NCI-H2227 treated with DMSO at 0.1 percent for 48 hours (cell line): ENCODE measurements at regions not wholly inside any gene's neighbourhood (a gene's known extent, or its start where the extent isn't known, plus 50 kb on each side); places are given as distances from the start of the nearest gene placed in this dataset.
"Not testable (repeated sequence)": the region's sequence is repeated elsewhere in the genome, so short reads cannot be mapped to it uniquely, and the experiment has no call there.

Experiments used
- DNase-seq: peaks from one replicate; lab custom pipeline; 2025; lab: John Stamatoyannopoulos, UW

DNA sequence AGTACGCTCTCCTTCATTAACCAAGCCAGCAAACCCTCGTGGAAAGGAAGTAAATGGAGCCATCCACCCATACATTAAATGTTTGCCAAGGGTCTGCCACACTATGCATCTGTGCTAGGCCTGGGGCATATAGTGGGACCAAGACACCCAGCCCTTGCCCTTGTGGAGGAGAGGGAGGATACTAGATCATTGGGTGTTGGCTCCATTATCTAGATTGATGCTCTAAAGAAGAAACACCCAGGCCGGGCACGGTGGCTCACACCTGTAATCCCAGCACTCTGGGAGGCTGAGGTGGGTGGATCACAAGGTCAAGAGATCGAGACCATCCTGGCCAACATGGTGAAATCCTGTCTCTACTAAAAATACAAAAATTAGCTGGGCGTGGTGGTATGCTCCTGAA, 193.3 kb upstream of the CDH5 start:
- DNase-seq = not testable (repeated sequence)

DNA sequence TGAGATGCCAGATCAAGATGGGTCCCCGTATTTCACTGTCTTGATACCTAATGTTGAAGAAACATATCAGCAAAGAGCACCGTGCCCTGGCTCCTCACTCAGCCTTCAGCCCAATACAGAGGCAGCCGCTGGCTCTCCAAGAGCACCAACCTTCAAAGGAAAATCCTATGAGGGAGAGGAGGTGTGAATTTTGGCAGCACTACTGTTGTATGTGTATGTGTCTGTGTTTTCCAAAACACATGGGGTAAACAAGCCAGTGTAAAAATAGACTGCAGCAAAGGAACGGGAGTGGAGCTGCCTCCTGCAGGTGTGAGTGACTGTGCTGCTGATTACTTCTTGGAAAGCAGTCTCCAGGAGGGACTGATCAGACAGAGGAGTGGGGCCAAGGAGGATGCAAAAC, 194.0 kb upstream of the CDH5 start:
- DNase-seq = no peak

DNA sequence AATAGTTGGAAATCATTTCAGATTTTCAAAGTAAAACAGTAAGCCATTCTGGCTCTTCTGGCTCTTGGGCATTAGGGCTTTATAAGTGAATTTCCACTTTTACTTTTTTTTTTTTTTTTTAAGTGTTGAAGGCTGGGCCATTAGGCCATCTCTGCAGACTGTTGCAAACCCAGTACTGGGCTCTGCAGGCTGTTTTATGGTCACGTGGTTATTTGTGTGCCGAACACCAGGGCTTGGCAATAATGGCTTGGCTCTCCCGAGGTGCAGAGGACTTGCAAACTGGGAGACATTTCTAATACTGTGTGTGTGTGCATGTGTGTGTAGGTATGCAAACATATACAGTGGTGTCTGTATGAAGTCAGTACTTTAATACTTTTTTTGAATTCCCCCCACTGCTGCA, 194.9 kb upstream of the CDH5 start:
- DNase-seq = no peak

DNA sequence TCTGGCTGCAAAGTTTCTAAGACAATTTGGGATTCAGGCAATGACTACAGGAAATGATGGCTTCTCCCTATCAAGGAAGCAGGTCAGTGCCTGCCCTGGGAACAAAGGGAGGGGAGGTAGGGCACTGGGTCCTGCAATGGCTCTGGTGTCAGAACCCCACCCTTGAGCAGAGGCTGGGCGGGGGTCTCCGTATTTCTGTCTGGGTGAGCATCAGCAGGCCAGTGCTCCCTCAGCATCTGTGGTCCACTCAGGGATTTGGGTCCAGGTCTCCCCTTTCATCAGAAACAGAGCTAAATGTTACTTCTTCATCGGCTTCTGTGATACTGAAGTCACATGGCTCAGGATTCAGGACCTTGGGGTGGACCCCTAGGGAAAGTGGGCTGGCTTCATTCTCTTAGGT, 195.5 kb upstream of the CDH5 start:
- DNase-seq = no peak

DNA sequence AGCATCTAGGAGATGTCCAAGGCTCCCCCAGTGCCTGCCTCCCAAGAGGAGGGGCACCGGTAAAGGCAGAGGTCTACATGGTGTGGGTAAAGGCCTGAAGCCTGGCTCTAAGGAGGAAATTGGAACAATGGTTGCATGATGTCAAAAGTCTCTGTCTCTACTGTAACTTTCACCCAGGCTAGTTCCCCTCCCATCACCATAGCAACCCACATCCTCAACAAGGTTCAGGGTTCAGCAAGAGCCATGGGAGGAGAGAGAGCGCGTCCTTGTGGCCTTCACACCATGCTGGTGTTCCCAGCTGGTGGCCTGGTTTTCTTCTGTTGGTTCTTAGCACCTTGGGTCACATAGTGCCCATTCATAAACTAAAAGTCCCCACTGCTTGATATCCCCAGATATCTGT, 196.7 kb upstream of the CDH5 start:
- DNase-seq = no peak

DNA sequence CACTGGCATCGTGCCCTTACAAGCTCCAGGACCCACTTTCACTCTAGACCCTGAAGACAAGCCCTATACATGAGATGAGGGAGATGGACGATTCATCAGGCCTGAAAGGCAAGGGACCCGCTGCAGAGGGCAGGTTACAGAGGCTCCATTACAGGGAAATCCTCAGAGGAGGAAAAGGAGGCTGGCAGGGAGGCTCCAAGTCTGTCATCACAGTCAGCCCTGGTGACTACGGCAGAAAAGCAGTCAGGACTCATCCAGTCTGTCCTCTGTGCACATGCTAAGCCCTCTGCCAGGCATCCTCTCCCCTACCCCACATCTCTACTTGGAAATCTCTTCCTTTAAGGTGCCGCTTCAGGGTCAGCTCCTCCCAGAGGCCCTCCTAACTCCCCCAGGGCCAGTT, 197.7 kb upstream of the CDH5 start:
- no peak for DNase-seq

DNA sequence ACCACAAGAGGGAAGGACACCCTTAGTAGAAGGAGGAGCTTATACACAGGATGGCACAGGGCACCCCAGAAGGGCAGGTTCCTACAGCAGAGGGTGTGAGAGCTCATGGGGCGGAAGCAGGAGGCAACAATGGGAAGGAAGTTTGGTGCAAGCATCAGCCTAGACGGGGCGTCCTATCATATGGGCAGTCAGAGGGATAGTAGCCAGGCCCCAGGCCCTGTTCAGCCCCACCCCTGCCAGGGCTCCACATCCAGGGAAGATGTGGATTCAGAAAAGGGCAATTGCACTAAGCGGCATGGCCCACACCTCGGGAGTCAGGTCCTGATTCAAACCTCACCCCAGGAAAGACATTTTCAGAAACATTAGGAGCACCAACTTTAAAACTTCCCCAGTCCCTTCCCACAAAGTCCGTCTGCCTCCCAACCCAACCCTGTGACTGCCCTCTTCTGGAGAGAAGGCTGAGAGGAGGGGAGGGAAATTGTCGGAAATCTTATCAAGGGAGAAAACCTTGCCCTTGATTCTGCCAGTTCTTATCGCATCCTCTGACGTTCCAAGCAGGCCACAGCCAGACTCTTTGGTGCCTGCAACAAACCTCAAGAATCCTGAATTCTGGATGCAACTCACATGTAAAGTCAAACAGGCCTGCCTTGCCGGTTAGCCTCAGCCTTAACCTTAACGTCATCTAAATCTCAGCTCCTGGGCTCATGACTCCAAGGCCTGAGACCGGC, 198.8 kb upstream of the CDH5 start:
- DNase-seq = no peak

DNA sequence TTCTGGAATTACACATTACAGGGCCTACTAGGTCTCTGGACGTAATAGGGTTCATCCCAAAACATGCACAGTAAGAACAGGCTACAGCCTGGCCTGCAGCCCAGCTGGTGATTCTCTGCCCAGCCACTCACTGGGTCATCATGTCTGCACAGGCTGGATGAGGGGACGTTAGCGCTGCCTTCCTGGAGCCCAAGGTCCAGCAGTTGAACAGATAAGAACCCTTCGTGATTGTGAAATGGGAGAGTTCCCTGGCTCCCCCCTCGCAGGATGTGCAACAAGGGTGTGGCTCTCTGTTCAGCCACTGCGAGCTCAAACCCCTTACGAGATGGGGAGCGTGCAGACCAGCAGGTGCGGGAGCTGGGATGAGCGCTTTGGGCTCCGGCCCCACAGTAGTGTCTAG, 200.0 kb upstream of the CDH5 start:
- no peak for DNase-seq

DNA sequence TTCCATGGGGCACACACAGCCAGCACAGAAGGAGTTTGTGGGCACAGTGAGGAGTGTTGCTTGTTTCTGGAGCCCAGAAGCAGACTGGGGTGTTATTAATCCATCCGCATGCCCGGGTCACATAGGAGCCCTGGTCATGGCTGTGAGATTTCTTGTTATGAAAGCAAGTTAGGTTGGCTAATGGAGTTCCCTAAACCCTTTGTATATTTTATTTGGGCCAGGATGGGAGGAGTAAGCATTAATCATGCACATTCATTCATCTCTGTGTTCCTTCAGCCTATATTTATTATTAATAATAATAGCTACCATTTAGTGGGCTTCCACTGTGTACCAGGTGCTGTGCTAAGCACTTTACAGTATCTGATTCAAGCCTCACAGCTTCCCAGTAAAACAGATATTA, 200.6 kb upstream of the CDH5 start:
- no peak for DNase-seq

DNA sequence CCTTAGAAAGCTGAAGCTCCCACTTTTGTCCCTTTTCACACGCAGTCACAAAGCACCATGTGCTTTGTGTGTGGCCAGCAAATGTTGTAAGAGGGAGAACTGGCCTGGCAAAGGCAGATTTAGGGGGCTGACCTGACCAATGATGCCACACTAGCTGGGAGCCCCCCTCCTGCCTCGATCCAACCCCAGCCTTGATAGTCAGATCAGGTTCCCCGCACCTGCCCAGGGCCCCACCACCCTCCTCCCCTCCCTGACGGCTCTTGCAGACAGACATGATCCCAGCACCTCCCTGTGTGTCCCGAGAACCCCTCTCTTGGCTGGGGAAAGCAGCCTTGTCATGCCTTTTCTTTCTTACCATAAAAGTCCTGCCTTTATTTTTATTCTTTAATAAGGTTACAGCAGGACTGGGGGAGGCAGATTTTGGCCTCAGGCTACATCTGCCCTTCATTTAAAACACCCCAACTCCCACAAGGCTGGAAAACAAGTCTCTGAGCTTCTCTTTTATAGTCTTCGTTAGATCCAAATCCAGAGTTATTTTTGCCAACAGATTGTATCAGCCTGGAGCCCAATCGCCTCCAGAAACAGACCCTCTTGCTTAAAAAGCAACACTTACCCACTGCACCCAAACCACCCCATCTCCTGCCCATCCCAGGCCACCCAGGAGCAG, 201.8 kb upstream of the CDH5 start:
- no peak for DNase-seq

DNA sequence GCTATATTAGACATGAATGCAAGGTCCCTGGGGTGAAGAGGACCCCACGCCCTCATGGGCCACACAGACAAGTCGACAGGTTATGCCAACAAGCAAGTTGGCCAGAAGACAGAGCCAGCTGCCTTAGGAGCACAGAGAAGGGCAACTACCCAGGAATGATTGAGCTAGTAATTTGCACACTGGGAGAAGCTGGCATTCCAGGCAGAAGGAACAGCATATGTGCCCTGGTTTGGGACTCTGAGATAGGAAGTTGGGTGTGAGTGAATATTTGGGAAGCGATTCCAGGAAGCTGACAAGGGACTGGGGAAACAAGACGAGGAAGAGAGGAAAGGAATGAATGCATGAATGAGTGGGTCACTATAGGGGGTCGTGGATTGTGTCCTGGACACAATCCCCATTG, 203.7 kb upstream of the CDH5 start:
- DNase-seq = no peak

DNA sequence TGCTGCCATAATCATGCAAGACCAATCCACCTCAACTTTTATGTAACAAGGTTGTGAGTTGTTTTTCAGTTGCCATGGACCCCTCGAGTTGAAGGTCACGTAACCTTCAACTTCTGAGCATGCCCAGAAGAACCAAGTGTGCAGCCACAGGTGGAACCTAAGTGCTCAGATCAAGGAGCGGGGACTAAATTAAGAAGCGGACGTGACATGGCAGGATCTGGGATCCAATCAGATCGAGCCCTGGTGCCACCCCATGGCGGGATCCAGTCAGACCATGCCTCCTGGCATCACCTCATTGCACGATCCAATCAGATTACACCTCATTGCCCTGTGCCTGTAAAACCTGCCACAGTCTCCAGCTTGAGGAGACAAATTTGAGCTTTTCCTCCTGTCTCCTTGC, 204.5 kb upstream of the CDH5 start:
- no peak for DNase-seq

DNA sequence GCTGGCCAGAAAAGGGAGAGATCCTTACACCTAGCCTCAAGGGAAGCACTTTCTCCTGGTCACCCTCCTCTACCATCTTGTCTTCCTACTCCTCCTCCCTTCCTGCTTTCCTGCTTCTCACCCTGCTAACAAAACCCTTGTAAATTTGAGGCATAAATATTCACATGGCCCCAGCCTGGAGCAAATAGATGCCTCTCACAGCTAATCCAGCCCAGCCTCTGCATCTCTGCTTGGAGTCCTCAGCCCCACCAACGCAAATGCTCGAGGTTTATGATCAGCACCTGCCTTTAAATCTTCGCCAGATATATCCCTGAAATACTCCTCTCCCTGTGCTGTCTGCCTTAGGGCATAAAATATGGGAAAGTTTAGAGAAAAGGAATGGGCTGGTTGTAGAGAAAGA, 205.2 kb upstream of the CDH5 start:
- DNase-seq = no peak

DNA sequence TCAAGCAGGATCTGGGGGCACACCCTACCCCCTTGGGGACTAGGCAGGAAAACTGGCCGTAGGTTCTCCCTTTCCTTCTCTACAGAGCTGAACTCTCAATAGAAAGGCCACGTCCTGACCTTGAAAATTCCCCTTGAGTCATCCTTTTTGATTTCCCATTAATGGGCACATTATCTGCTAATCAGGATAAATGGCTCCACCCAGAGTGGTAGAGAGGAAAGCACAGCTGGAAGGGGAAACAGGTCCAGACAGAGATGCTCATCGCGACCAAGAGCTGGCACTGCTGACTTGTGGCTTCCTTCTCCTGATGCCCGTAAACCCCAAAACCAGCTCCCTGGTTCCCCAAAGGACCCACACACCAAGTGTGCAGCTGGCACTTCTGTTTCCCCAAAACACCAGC, 206.5 kb upstream of the CDH5 start:
- DNase-seq = no peak

DNA sequence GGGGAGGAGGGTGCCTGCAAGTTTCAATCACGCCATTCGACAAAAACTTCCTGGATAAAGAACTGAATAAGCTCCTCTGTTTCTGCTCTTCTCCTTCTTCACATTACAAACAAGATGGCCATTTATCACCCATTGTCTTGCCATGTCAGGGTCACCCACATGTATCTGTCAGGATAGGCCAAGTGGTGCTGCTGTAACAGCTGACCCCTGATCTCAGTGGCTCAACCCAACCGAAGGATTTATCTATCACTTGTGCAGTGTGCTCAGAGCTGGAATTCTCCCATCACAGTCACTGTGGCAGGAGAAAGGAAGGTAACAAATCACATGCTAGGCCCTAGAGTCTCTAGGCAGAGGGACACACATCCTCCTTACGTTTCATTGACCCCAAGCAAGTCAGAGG, 210.0 kb upstream of the CDH5 start:
- DNase-seq = no peak

DNA sequence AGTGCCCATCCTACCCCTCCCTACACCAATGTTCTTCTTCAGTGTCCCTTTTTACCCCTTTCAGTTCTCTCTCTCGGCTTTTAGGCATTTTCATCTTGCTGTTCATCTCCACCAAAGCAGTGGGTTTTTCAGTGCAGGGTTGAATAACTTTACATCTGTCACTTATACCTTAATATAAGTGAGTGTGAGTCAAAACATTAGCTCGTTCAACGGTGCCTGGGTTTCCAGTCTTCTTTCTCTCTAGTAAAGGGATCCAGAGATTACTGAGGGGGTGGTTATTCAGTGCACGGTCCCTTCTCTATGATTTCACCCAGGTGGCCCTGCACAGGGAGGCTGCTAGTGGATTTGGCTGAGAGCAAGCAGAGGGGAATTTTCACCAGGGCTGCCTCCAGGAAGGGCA, 210.6 kb upstream of the CDH5 start:
- DNase-seq = no peak

DNA sequence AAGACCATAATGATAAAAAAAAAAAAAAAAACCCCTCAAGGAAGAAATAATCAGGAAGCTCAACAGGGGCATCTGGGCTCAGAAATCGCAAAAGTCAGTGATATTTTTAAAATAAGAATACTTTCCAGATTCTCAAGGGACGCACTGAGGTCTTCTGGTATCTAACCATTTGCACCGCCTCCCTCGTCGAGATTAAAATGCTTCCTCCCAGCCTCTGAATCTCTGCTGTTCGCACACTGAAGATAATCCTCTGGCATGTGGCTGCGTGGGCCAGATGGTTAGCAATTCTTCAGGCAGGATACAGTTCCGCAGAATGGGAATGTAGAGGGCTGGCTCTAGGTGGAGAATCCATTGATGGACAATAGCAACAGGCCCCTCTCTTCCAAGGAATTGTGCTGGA, 211.7 kb upstream of the CDH5 start:
- no peak for DNase-seq

DNA sequence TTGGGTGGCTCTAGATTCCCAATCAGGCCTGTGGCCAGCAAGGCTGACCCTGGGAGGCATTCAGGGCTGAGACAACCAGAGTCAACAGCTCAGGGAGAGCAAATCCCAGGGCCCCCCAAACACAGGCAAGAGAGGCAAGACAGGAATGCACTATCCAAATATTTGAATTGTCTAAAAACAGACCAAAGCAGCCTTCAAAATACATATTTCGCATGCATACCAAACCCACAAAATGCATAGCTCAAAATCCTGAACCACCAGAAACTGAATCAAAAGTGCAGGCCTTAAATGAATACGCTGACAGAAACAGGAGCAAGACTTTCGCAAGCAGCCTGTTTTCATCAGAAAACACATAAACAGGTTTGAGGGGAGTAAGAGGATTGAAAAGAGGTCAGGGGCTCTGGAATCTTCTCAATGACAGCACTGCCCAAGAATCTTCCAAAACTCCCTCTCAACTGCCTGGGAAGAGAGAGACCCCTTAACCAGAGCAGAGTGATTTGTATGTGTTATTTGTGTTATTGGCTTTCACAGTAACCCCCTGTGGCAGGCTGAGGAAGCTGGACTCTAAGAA, 213.6 kb upstream of the CDH5 start:
- DNase-seq = no peak

DNA sequence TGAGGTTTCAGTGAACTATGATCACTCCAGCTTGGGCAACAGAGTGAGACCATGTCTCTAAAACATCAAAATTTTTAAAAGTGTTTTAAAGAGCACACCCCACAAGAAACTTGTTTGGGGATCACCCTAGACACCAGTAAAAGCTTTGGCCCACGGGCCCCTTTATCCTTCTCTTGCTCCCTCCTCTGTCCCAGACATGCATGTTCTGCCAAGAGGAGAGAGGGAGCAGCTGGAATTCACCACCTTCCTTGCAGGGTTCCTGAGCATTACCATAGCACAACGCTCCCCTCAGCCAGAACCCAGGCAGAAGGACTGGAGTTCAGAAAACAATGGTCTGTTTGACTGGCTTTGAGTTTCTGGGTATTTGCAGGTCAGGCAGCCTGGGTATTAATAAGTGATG, 214.3 kb upstream of the CDH5 start:
- no peak for DNase-seq

DNA sequence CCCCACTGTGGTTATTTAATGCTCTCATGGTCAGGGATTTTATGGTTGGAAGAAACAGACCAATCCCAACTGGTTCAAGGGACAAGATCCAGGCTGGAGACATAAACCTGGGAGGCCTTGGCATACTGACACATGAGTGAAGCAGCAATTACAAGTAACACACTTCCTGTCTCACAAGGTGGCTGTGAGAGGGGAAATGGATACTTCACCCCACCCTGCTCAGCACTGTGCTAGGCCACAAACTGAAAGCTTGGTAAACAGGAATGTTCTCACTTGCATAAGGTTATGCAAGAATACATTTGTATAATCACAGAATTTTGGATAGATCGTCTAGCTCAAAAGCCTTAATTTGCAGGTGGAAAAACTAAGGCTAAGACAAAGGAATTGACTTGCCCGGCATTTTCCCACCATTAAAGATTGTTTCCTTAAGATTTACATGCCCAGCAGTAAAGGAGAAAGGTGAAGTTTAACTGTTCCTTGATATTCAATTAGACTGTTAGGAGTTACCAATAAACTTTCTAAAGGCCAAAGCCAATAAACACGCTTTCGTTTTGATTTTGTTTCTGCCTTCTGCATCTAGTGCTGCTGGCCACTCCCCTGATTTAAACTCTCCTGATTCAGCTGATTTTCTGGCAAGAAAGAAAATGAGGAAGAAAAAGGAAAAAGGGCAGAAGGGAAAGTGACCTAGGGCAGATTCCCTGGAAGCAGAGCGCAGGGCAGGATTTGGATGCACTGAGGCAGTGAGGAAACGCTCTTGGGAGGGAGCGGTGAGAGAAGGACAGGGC, 215.6 kb upstream of the CDH5 start:
- no peak for DNase-seq

DNA sequence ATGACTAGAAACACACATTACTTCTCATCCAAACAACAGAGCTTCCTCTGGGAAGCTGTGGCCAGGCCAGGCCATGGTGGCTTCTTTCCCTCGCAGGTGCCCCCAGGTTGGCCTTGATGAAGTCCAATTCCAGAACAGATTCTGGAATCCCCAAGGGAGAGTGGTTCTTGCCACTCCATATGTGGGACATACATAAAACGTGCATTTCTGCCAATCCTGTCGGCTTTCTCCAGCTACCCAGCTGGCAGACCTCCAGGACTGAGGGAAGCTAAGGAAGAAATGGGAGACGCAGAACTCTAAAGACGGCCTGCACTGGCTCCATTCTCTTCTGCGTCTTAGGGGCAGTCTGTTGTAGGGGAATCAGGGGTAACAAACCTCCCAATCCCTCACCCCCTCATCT, 219.2 kb upstream of the CDH5 start:
- DNase-seq = no peak

DNA sequence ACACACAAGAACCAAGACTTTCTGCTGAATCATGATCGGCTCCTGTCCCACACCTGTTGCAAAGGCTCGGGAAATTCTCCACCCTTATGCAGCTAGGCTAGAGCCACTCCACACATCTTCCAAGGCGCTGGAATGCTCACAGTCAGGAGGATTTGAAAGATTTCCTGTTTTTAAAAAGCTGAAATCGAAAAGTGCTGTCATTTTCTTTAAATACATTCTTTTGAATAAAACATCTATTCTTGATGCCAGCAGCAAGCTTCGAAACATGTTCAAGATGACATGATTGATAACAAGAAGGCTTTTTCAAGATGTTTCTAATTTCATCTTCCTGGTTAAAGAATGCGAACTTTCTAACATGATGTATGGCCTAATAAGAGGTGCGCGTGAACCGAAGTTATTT, 219.7 kb upstream of the CDH5 start:
- no peak for DNase-seq

DNA sequence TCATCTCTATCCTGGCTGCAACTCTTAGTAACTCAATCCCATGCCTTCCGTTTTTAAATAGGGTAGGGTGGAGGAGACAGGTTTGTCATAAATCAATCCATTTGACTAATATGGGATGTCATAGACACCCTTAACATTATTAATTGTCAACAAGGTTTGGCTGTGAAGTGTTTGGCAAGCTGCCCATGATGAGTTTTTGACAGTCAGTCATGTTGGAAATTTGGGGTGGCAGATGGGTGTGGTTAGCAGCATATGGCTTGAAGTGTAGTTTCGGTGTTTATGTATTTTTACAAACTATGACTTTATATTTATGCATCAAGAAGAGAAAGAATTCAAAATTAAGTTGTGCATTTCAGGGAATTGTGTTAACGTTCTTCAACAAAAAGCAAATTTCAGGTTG, 221.8 kb upstream of the CDH5 start:
- DNase-seq = no peak
